ENCODE measurements at regions not wholly inside any gene's neighbourhood (a gene's known extent, or its start where the extent isn't known, plus 50 kb on each side); places are given as distances from the start of the nearest gene placed in this dataset.
A peak's percentile ranks its signal among the peaks of the same experiment; 100 is the strongest.
"Not testable (repeated sequence)": the region's sequence is repeated elsewhere in the genome, so short reads cannot be mapped to it uniquely, and the experiment has no call there.

GRCh38 chr2:56952871-56953270 lies 769.1 kb downstream of the CCDC85A start:
- DNase-seq (ENCODE audit: low spot score) (no peak), ATAC-seq (no peak)

- DNase-seq (ENCODE audit: low spot score) (no peak), ATAC-seq (no peak)
Measured at GRCh38 chr2:56960581-56960980, 776.8 kb downstream of the CCDC85A start.

- no peak for ATAC-seq
- DNase-seq (ENCODE audit: low spot score) = no peak
Measured at GRCh38 chr2:56962673-56963072, 778.9 kb downstream of the CCDC85A start.

GRCh38 chr2:56969513-56969912 lies 785.7 kb downstream of the CCDC85A start:
- no peak for ATAC-seq
- DNase-seq (ENCODE audit: low spot score) = no peak

GRCh38 chr2:56971383-56971974 lies 787.7 kb downstream of the CCDC85A start:
- ATAC-seq = no peak
- no peak for DNase-seq (ENCODE audit: low spot score)

- DNase-seq (ENCODE audit: low spot score) = no peak
- ATAC-seq = no peak
Measured at GRCh38 chr2:56981554-56981953, 797.8 kb downstream of the CCDC85A start.

- ATAC-seq (no peak), DNase-seq (ENCODE audit: low spot score) (no peak)
Measured at GRCh38 chr2:56985609-56986008, 801.8 kb downstream of the CCDC85A start.

- DNase-seq (ENCODE audit: low spot score) = no peak
- no peak for ATAC-seq
Measured at GRCh38 chr2:57022496-57022895, 838.7 kb downstream of the CCDC85A start.

- DNase-seq (ENCODE audit: low spot score) (no peak), ATAC-seq (no peak)
Measured at GRCh38 chr2:57044931-57045635, 861.3 kb downstream of the CCDC85A start.

GRCh38 chr2:57049273-57049672 lies 865.5 kb downstream of the CCDC85A start:
- DNase-seq (ENCODE audit: low spot score) (no peak), ATAC-seq (no peak)

GRCh38 chr2:57050007-57050406 lies 866.2 kb downstream of the CCDC85A start:
- ATAC-seq (no peak), DNase-seq (ENCODE audit: low spot score) (no peak)

GRCh38 chr2:57066301-57066700 lies 882.5 kb downstream of the CCDC85A start:
- ATAC-seq = not testable (repeated sequence)

GRCh38 chr2:57075226-57075625 lies 891.4 kb downstream of the CCDC85A start:
- ATAC-seq = no peak
- DNase-seq (ENCODE audit: low spot score) = no peak

More at GRCh38 chr2:57066301-57066700, 882.5 kb downstream of the CCDC85A start:
- not testable (repeated sequence) for DNase-seq (ENCODE audit: low spot score)

GRCh38 chr2:57080035-57080434 lies 896.2 kb downstream of the CCDC85A start:
- DNase-seq (ENCODE audit: low spot score) (no peak), ATAC-seq (no peak)

- DNase-seq (ENCODE audit: low spot score) (no peak), ATAC-seq (no peak)
Measured at GRCh38 chr2:57084697-57085281, 901.0 kb downstream of the CCDC85A start.

GRCh38 chr2:57093020-57093419 lies 909.2 kb downstream of the CCDC85A start:
- ATAC-seq = peak; percentile 26
- DNase-seq (ENCODE audit: low spot score) = no peak

GRCh38 chr2:57097855-57098254 lies 914.1 kb downstream of the CCDC85A start:
- ATAC-seq (no peak), DNase-seq (ENCODE audit: low spot score) (no peak)

- no peak for ATAC-seq
- DNase-seq (ENCODE audit: low spot score) = no peak
Measured at GRCh38 chr2:57100436-57100835, 916.6 kb downstream of the CCDC85A start.

GRCh38 chr2:57105694-57106093 lies 921.9 kb downstream of the CCDC85A start:
- ATAC-seq (no peak), DNase-seq (ENCODE audit: low spot score) (no peak)

GRCh38 chr2:57107353-57107752 lies 923.6 kb downstream of the CCDC85A start:
- DNase-seq (ENCODE audit: low spot score) (no peak), ATAC-seq (peak; percentile 84)

- DNase-seq (ENCODE audit: low spot score) = no peak
- no peak for ATAC-seq
Measured at GRCh38 chr2:57111531-57111930, 927.7 kb downstream of the CCDC85A start.

GRCh38 chr2:57119141-57119540 lies 927.5 kb upstream of the VRK2 start:
- ATAC-seq (no peak), DNase-seq (ENCODE audit: low spot score) (no peak)
